ENCODE measurements at regions not wholly inside any gene's neighbourhood (a gene's known extent, or its start where the extent isn't known, plus 50 kb on each side); places are given as distances from the start of the nearest gene placed in this dataset.
"Not testable (repeated sequence)": the region's sequence is repeated elsewhere in the genome, so short reads cannot be mapped to it uniquely, and the experiment has no call there.

- no peaks in the 10 kb centered on the region for H3K9me3 ChIP-seq (ENCODE audit: control insufficient read depth, insufficient read depth, low read length)
- H3K4me1 ChIP-seq (ENCODE audit: control insufficient read depth, insufficient read depth, low read length) = no peaks in the 10 kb centered on the region
- no peak for DNase-seq (ENCODE audit: low read depth in 4 of 6, low spot score in 6 of 6)
- no peaks in the 10 kb centered on the region for H3K36me3 ChIP-seq (ENCODE audit: control insufficient read depth, insufficient read depth, low read length)
- H3K27me3 ChIP-seq (ENCODE audit: control insufficient read depth, insufficient read depth, low read length) = no peaks in the 10 kb centered on the region
- 84% methylated on average over 11 of the region's 11 CpGs for WGBS (ENCODE audit: insufficient coverage)
- no peak overlapping the region for H3K4me3 ChIP-seq (ENCODE audit: low read depth, low read length)
- H3K27ac ChIP-seq (ENCODE audit: low read depth, low read length) = peak overlapping the region; percentile 47
Observed at GRCh38 chr10:80713398-80713928, 175.8 kb downstream of the SH2D4B start.

GRCh38 chr10:80714566-80714965, 176.9 kb downstream of the SH2D4B start:
- 92% methylated on average over 6 of the region's 11 CpGs for WGBS (ENCODE audit: insufficient coverage)
- H3K9me3 ChIP-seq (ENCODE audit: control insufficient read depth, insufficient read depth, low read length) = no peaks in the 10 kb centered on the region
- DNase-seq (ENCODE audit: low read depth in 4 of 6, low spot score in 6 of 6) = no peak
- no peaks in the 10 kb centered on the region for H3K27me3 ChIP-seq (ENCODE audit: control insufficient read depth, insufficient read depth, low read length)
- H3K4me3 ChIP-seq (ENCODE audit: low read depth, low read length) = no peak overlapping the region
- H3K27ac ChIP-seq (ENCODE audit: low read depth, low read length) = no peak overlapping the region
- H3K36me3 ChIP-seq (ENCODE audit: control insufficient read depth, insufficient read depth, low read length) = no peaks in the 10 kb centered on the region
- H3K4me1 ChIP-seq (ENCODE audit: control insufficient read depth, insufficient read depth, low read length) = no peaks in the 10 kb centered on the region

- Histone ChIP-seq H3K4me1 (ENCODE audit: control insufficient read depth, insufficient read depth, low read length) (no peaks in the 10 kb centered on the region), H3K9me3 (ENCODE audit: control insufficient read depth, insufficient read depth, low read length) (no peaks in the 10 kb centered on the region), H3K4me3 (ENCODE audit: low read depth, low read length) (no peak overlapping the region), H3K27ac (ENCODE audit: low read depth, low read length) (no peak overlapping the region), H3K27me3 (ENCODE audit: control insufficient read depth, insufficient read depth, low read length) (no peaks in the 10 kb centered on the region), H3K36me3 (ENCODE audit: control insufficient read depth, insufficient read depth, low read length) (no peaks in the 10 kb centered on the region)
- peak in 1 of 6 donors; percentile 59 for DNase-seq (ENCODE audit: low read depth in 4 of 6, low spot score in 6 of 6)
- WGBS (ENCODE audit: insufficient coverage) = no CpG with 5 or more reads among the region's 3 CpGs
Observed at GRCh38 chr10:80718024-80718423, 180.3 kb downstream of the SH2D4B start.

- no peaks in the 10 kb centered on the region for H3K9me3 ChIP-seq (ENCODE audit: control insufficient read depth, insufficient read depth, low read length)
- no peaks in the 10 kb centered on the region for H3K4me1 ChIP-seq (ENCODE audit: control insufficient read depth, insufficient read depth, low read length)
- H3K27me3 ChIP-seq (ENCODE audit: control insufficient read depth, insufficient read depth, low read length) = no peaks in the 10 kb centered on the region
- no CpG with 5 or more reads among the region's 5 CpGs for WGBS (ENCODE audit: insufficient coverage)
- DNase-seq (ENCODE audit: low read depth in 4 of 6, low spot score in 6 of 6) = peak in 1 of 6 donors; percentile 51
- no peak overlapping the region for H3K27ac ChIP-seq (ENCODE audit: low read depth, low read length)
- no peaks in the 10 kb centered on the region for H3K36me3 ChIP-seq (ENCODE audit: control insufficient read depth, insufficient read depth, low read length)
- no peak overlapping the region for H3K4me3 ChIP-seq (ENCODE audit: low read depth, low read length)
Observed at GRCh38 chr10:80719935-80720334, 182.2 kb downstream of the SH2D4B start.

GRCh38 chr10:80720549-80720948, 182.8 kb downstream of the SH2D4B start:
- Histone ChIP-seq H3K27ac (ENCODE audit: low read depth, low read length) (no peak overlapping the region), H3K9me3 (ENCODE audit: control insufficient read depth, insufficient read depth, low read length) (no peaks in the 10 kb centered on the region), H3K27me3 (ENCODE audit: control insufficient read depth, insufficient read depth, low read length) (no peaks in the 10 kb centered on the region), H3K4me3 (ENCODE audit: low read depth, low read length) (no peak overlapping the region), H3K36me3 (ENCODE audit: control insufficient read depth, insufficient read depth, low read length) (no peaks in the 10 kb centered on the region), H3K4me1 (ENCODE audit: control insufficient read depth, insufficient read depth, low read length) (no peaks in the 10 kb centered on the region)
- WGBS (ENCODE audit: insufficient coverage) = 90% methylated on average over 2 of the region's 3 CpGs
- DNase-seq (ENCODE audit: low read depth in 4 of 6, low spot score in 6 of 6) = peak in 1 of 6 donors; percentile 56

- not testable (repeated sequence) for H3K4me3 ChIP-seq (ENCODE audit: low read depth, low read length); DNase-seq (ENCODE audit: low read depth in 4 of 6, low spot score in 6 of 6); H3K27ac ChIP-seq (ENCODE audit: low read depth, low read length); H3K36me3 ChIP-seq (ENCODE audit: control insufficient read depth, insufficient read depth, low read length); H3K4me1 ChIP-seq (ENCODE audit: control insufficient read depth, insufficient read depth, low read length); H3K27me3 ChIP-seq (ENCODE audit: control insufficient read depth, insufficient read depth, low read length); H3K9me3 ChIP-seq (ENCODE audit: control insufficient read depth, insufficient read depth, low read length)
- WGBS (ENCODE audit: insufficient coverage) = 94% methylated on average over 11 of the region's 15 CpGs
Observed at GRCh38 chr10:80728354-80728753, 190.7 kb downstream of the SH2D4B start.

- no peaks in the 10 kb centered on the region for H3K9me3 ChIP-seq (ENCODE audit: control insufficient read depth, insufficient read depth, low read length)
- no peaks in the 10 kb centered on the region for H3K36me3 ChIP-seq (ENCODE audit: control insufficient read depth, insufficient read depth, low read length)
- no peaks in the 10 kb centered on the region for H3K4me1 ChIP-seq (ENCODE audit: control insufficient read depth, insufficient read depth, low read length)
- WGBS (ENCODE audit: insufficient coverage) = 78% methylated on average over 4 of the region's 6 CpGs
- H3K27me3 ChIP-seq (ENCODE audit: control insufficient read depth, insufficient read depth, low read length) = no peaks in the 10 kb centered on the region
- H3K27ac ChIP-seq (ENCODE audit: low read depth, low read length) = no peak overlapping the region
- H3K4me3 ChIP-seq (ENCODE audit: low read depth, low read length) = no peak overlapping the region
- DNase-seq (ENCODE audit: low read depth in 4 of 6, low spot score in 6 of 6) = no peak
Observed at GRCh38 chr10:80729896-80730295, 192.2 kb downstream of the SH2D4B start.

GRCh38 chr10:80730522-80730921, 192.8 kb downstream of the SH2D4B start:
- Histone ChIP-seq H3K27me3 (ENCODE audit: control insufficient read depth, insufficient read depth, low read length) (no peaks in the 10 kb centered on the region), H3K27ac (ENCODE audit: low read depth, low read length) (no peak overlapping the region), H3K4me1 (ENCODE audit: control insufficient read depth, insufficient read depth, low read length) (no peaks in the 10 kb centered on the region), H3K9me3 (ENCODE audit: control insufficient read depth, insufficient read depth, low read length) (no peaks in the 10 kb centered on the region), H3K4me3 (ENCODE audit: low read depth, low read length) (no peak overlapping the region), H3K36me3 (ENCODE audit: control insufficient read depth, insufficient read depth, low read length) (no peaks in the 10 kb centered on the region)
- WGBS (ENCODE audit: insufficient coverage) = no CpG with 5 or more reads among the region's 2 CpGs
- DNase-seq (ENCODE audit: low read depth in 4 of 6, low spot score in 6 of 6) = no peak

GRCh38 chr10:80734589-80734988, 196.9 kb downstream of the SH2D4B start:
- Histone ChIP-seq H3K4me3 (ENCODE audit: low read depth, low read length) (no peak overlapping the region), H3K27ac (ENCODE audit: low read depth, low read length) (no peak overlapping the region), H3K9me3 (ENCODE audit: control insufficient read depth, insufficient read depth, low read length) (no peaks in the 10 kb centered on the region), H3K27me3 (ENCODE audit: control insufficient read depth, insufficient read depth, low read length) (no peaks in the 10 kb centered on the region), H3K36me3 (ENCODE audit: control insufficient read depth, insufficient read depth, low read length) (no peaks in the 10 kb centered on the region), H3K4me1 (ENCODE audit: control insufficient read depth, insufficient read depth, low read length) (no peaks in the 10 kb centered on the region)
- peak in 1 of 6 donors; percentile 33 for DNase-seq (ENCODE audit: low read depth in 4 of 6, low spot score in 6 of 6)

GRCh38 chr10:80737209-80737608, 199.5 kb downstream of the SH2D4B start:
- H3K4me1 ChIP-seq (ENCODE audit: control insufficient read depth, insufficient read depth, low read length) = no peaks in the 10 kb centered on the region

More at GRCh38 chr10:80737209-80737608, 199.5 kb downstream of the SH2D4B start:
- H3K4me3 ChIP-seq (ENCODE audit: low read depth, low read length) = no peak overlapping the region
- no peaks in the 10 kb centered on the region for H3K9me3 ChIP-seq (ENCODE audit: control insufficient read depth, insufficient read depth, low read length)
- no peaks in the 10 kb centered on the region for H3K36me3 ChIP-seq (ENCODE audit: control insufficient read depth, insufficient read depth, low read length)
- DNase-seq (ENCODE audit: low read depth in 4 of 6, low spot score in 6 of 6) = no peak
- no peaks in the 10 kb centered on the region for H3K27me3 ChIP-seq (ENCODE audit: control insufficient read depth, insufficient read depth, low read length)
- no peak overlapping the region for H3K27ac ChIP-seq (ENCODE audit: low read depth, low read length)
- WGBS (ENCODE audit: insufficient coverage) = 60% methylated on average over 1 of the region's 2 CpGs
